Colonic mucosa (tissue), 4 donors: ENCODE measurements at regions not wholly inside any gene's neighbourhood (a gene's known extent, or its start where the extent isn't known, plus 50 kb on each side); places are given as distances from the start of the nearest gene placed in this dataset.
"Not testable (repeated sequence)": the region's sequence is repeated elsewhere in the genome, so short reads cannot be mapped to it uniquely, and the experiment has no call there.

Experiments
- DNase-seq: peaks from one replicate; pipeline ENCODE4 v3.0.0-alpha.2; 2020
- H3K27ac ChIP-seq: fragments of 200-600 bp; one replicate; pipeline ENCODE4 v1.8.0; 2021
- H3K27me3 ChIP-seq: fragments of 200-600 bp; one replicate; pipeline ENCODE4 v1.8.0; 2021
- H3K36me3 ChIP-seq: fragments of 200-600 bp; one replicate; pipeline ENCODE4 v1.8.0; 2021
- H3K4me1 ChIP-seq: fragments of 200-600 bp; one replicate; pipeline ENCODE4 v1.8.0; 2021; ENCODE audit warnings: mild to moderate bottlenecking
- H3K4me3 ChIP-seq: fragments of 200-600 bp; one replicate; pipeline ENCODE4 v1.8.0; 2021
- H3K9ac ChIP-seq, 2 donors: one replicate each; pipeline ENCODE4 v1.7.0; 2013; ENCODE audit warnings: control low read depth in 2 of 2, low read depth in 2 of 2, low read length in 2 of 2
- H3K9me3 ChIP-seq: fragments of 200-600 bp; one replicate; pipeline ENCODE4 v1.8.0; 2021
- intact Hi-C: fragments of 100-400 bp; cut with DNase I; formaldehyde crosslinking; loops from one replicate; pipeline ENCODE4 v1.14.1; 2022
- TF ChIP-seq, protein P1 (sequence below): fragments of 200-600 bp; IDR thresholded peaks from one replicate; pipeline ENCODE4 v1.8.0; 2022; ENCODE audit warnings: antibody characterized with exemption, mild to moderate bottlenecking
- donor health status: healthy.
- donor health status: DM: no; HTN: no; CAD: no.
- donor health status: DM: no; HTN: no; CAD: no.

- Histone ChIP-seq H3K4me1 (no peaks in the 10 kb centered on the region), H3K36me3 (no peaks in the 10 kb centered on the region), H3K27ac (no peak overlapping the region), H3K9me3 (no peaks in the 10 kb centered on the region), H3K9ac (no peak overlapping the region), H3K27me3 (no peaks in the 10 kb centered on the region), H3K4me3 (no peak overlapping the region)
- no peak for DNase-seq
- TF ChIP-seq, protein P1, sequence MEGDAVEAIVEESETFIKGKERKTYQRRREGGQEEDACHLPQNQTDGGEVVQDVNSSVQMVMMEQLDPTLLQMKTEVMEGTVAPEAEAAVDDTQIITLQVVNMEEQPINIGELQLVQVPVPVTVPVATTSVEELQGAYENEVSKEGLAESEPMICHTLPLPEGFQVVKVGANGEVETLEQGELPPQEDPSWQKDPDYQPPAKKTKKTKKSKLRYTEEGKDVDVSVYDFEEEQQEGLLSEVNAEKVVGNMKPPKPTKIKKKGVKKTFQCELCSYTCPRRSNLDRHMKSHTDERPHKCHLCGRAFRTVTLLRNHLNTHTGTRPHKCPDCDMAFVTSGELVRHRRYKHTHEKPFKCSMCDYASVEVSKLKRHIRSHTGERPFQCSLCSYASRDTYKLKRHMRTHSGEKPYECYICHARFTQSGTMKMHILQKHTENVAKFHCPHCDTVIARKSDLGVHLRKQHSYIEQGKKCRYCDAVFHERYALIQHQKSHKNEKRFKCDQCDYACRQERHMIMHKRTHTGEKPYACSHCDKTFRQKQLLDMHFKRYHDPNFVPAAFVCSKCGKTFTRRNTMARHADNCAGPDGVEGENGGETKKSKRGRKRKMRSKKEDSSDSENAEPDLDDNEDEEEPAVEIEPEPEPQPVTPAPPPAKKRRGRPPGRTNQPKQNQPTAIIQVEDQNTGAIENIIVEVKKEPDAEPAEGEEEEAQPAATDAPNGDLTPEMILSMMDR = no peak
- intact Hi-C loops = no loop called here
Measured at GRCh38 chr5:111829701-111830100, 72.7 kb upstream of the NREP start.

- intact Hi-C loops = no loop called here
- H3K9ac ChIP-seq = no peak overlapping the region
- TF ChIP-seq, protein P1 = no peak
- H3K36me3 ChIP-seq = no peaks in the 10 kb centered on the region
- no peak overlapping the region for H3K27ac ChIP-seq
- no peak for DNase-seq
- H3K4me1 ChIP-seq = no peaks in the 10 kb centered on the region
- H3K4me3 ChIP-seq = no peak overlapping the region
- no peaks in the 10 kb centered on the region for H3K9me3 ChIP-seq
- no peaks in the 10 kb centered on the region for H3K27me3 ChIP-seq
Measured at GRCh38 chr5:111826064-111826463, 69.1 kb upstream of the NREP start.

GRCh38 chr5:111820072-111820471 lies 63.1 kb upstream of the NREP start:
- intact Hi-C loops = no loop called here
- Histone ChIP-seq H3K36me3 (no peaks in the 10 kb centered on the region), H3K9ac (no peak overlapping the region), H3K4me1 (no peaks in the 10 kb centered on the region), H3K9me3 (no peaks in the 10 kb centered on the region), H3K27me3 (no peaks in the 10 kb centered on the region), H3K27ac (no peak overlapping the region), H3K4me3 (no peak overlapping the region)
- DNase-seq = no peak
- TF ChIP-seq, protein P1 = no peak

DNA sequence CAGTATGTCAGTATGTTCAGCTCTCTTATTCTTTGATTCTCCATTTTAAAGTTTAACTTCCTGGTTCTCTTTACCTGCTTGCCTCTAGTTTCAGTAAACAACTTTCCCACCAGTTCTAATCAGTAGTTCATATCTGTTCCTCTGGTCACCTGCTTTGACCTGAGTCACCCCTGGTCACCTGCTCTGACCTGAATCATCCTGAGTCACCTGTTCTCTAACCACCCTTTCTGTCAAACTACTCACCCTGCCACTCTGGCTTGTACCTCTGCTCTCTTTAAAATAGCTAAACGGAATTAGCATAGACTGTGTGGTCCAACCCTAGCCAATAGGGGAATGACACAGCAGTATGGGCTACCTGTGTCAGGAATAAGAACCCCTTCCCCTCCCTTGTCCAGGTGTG lies 62.0 kb upstream of the NREP start:
- DNase-seq, intact Hi-C loops: not testable (repeated sequence)

GRCh38 chr5:111813537-111813936 lies 56.5 kb upstream of the NREP start:
- TF ChIP-seq, protein P1 = no peak
- no peaks in the 10 kb centered on the region for H3K36me3 ChIP-seq
- H3K4me3 ChIP-seq = no peak overlapping the region
- no peak overlapping the region for H3K9ac ChIP-seq
- H3K9me3 ChIP-seq = no peaks in the 10 kb centered on the region
- DNase-seq = no peak
- intact Hi-C loops = no loop called here
- H3K27me3 ChIP-seq = no peaks in the 10 kb centered on the region
- no peak overlapping the region for H3K27ac ChIP-seq
- no peaks in the 10 kb centered on the region for H3K4me1 ChIP-seq

More for the DNA sequence above, 62.0 kb upstream of the NREP start:
- not testable (repeated sequence) for H3K9me3 ChIP-seq, H3K27me3 ChIP-seq, H3K4me1 ChIP-seq, H3K27ac ChIP-seq, H3K4me3 ChIP-seq, H3K9ac ChIP-seq, H3K36me3 ChIP-seq

- intact Hi-C loops = no loop called here
- no peak overlapping the region for H3K9ac ChIP-seq
- no peaks in the 10 kb centered on the region for H3K9me3 ChIP-seq
- H3K4me3 ChIP-seq = no peak overlapping the region
- TF ChIP-seq, protein P1 = no peak
- H3K36me3 ChIP-seq = no peaks in the 10 kb centered on the region
- H3K27me3 ChIP-seq = no peaks in the 10 kb centered on the region
- no peak overlapping the region for H3K27ac ChIP-seq
- DNase-seq = no peak
- H3K4me1 ChIP-seq = no peaks in the 10 kb centered on the region
Measured at GRCh38 chr5:111810112-111810511, 53.1 kb upstream of the NREP start.
